ENCODE measurements at regions not wholly inside any gene's neighbourhood (a gene's known extent, or its start where the extent isn't known, plus 50 kb on each side); places are given as distances from the start of the nearest gene placed in this dataset.
"Not testable (repeated sequence)": the region's sequence is repeated elsewhere in the genome, so short reads cannot be mapped to it uniquely, and the experiment has no call there.

GRCh38 chr7:118949031-118949430 is 724.5 kb downstream of the ANKRD7 start:
- no peak for DNase-seq

- DNase-seq, result not testable (repeated sequence)
These were observed 731.8 kb downstream of the ANKRD7 start for GRCh38 chr7:118956285-118956684.

- DNase-seq, result no peak
These were observed 744.9 kb downstream of the ANKRD7 start for GRCh38 chr7:118969370-118969769.

GRCh38 chr7:118971706-118972105 is 747.2 kb downstream of the ANKRD7 start:
- DNase-seq, result no peak

GRCh38 chr7:118974836-118975235 is 750.3 kb downstream of the ANKRD7 start:
- DNase-seq, result no peak

- no peak for DNase-seq
These were observed 770.8 kb downstream of the ANKRD7 start for GRCh38 chr7:118995350-118995749.

- no peak for DNase-seq
These were observed 782.7 kb downstream of the ANKRD7 start for GRCh38 chr7:119007236-119007635.

- DNase-seq, result no peak
These were observed 786.1 kb downstream of the ANKRD7 start for GRCh38 chr7:119010635-119011034.

GRCh38 chr7:119026391-119026790 is 801.9 kb downstream of the ANKRD7 start:
- no peak for DNase-seq

- no peak for DNase-seq
These were observed 804.2 kb downstream of the ANKRD7 start for GRCh38 chr7:119028736-119029135.

- not testable (repeated sequence) for DNase-seq
These were observed 807.6 kb downstream of the ANKRD7 start for GRCh38 chr7:119032136-119032535.

- DNase-seq, result no peak
These were observed 809.1 kb downstream of the ANKRD7 start for GRCh38 chr7:119033641-119034040.

GRCh38 chr7:119037941-119038340 is 813.4 kb downstream of the ANKRD7 start:
- DNase-seq, result no peak

GRCh38 chr7:119046068-119046467 is 821.6 kb downstream of the ANKRD7 start:
- DNase-seq, result no peak

GRCh38 chr7:119065966-119066365 is 841.5 kb downstream of the ANKRD7 start:
- no peak for DNase-seq

- DNase-seq, result no peak
These were observed 861.5 kb downstream of the ANKRD7 start for GRCh38 chr7:119086026-119086425.

GRCh38 chr7:119090851-119091250 is 866.3 kb downstream of the ANKRD7 start:
- no peak for DNase-seq

GRCh38 chr7:119096683-119097082 is 872.2 kb downstream of the ANKRD7 start:
- no peak for DNase-seq

- not testable (repeated sequence) for DNase-seq
These were observed 876.2 kb downstream of the ANKRD7 start for GRCh38 chr7:119100611-119101258.

GRCh38 chr7:119102291-119102690 is 877.8 kb downstream of the ANKRD7 start:
- DNase-seq, result no peak

- DNase-seq, result no peak
These were observed 880.9 kb downstream of the ANKRD7 start for GRCh38 chr7:119105381-119105780.

- no peak for DNase-seq
These were observed 898.8 kb downstream of the ANKRD7 start for GRCh38 chr7:119123326-119123725.

- no peak for DNase-seq
These were observed 903.2 kb downstream of the ANKRD7 start for GRCh38 chr7:119127706-119128105.

- DNase-seq, result no peak
These were observed 907.9 kb downstream of the ANKRD7 start for GRCh38 chr7:119132436-119132835.

- no peak for DNase-seq
These were observed 942.9 kb downstream of the ANKRD7 start for GRCh38 chr7:119167431-119167830.

Data from NCI-H510A (cell line).